T-cell (primary cell): ENCODE measurements at regions not wholly inside any gene's neighbourhood (a gene's known extent, or its start where the extent isn't known, plus 50 kb on each side); places are given as distances from the start of the nearest gene placed in this dataset.

ENCODE experiments used
- ATAC-seq, 4 experiments: fragments of 200-7000 bp in 3 of 4; fragments of 150-1000 bp in 1 of 4; cut with Tn5 transposase; replicated peaks in 1 of 4; 1 replicate in 3 of 4; 2 replicates in 1 of 4; pipeline ENCODE4 v1.10.0; 2021; ENCODE audit warnings: moderate library complexity in 3 of 4, mild to moderate bottlenecking in 2 of 4, moderate number of reproducible peaks in 1 of 4
- CTCF ChIA-PET, 2 donors: fragments of 300-600 bp; sonication (Branson Sonifier 250); formaldehyde crosslinking; loops; one replicate each; lab custom pipeline; 2022; ENCODE audit warnings: antibody characterized with exemption in 2 of 2; lab: Charles Lee
- POLR2A ChIA-PET, 2 donors: fragments of 300-600 bp; sonication (Branson Sonifier 250); formaldehyde crosslinking; loops; one replicate each; lab custom pipeline; 2022; ENCODE audit warnings: antibody characterized with exemption in 2 of 2; lab: Charles Lee
- DNase-seq, 35 experiments: peaks; one replicate each; pipeline versions ENCODE4 v3.0.0 to v3.0.0-alpha.2; 2013 to 2023
- H3K27ac ChIP-seq: one replicate; pipeline ENCODE4 v1.5.1; 2013; ENCODE audit warnings: low read length
- H3K27me3 ChIP-seq, 2 experiments: replicated peaks in 1 of 2; 1 replicate in 1 of 2; 2 replicates in 1 of 2; pipeline versions ENCODE4 v1.6.1 to v1.7.0; 2013; ENCODE audit warnings: low read length in 1 of 2, mixed read lengths in 1 of 2; ENCODE audit not compliant: control insufficient read depth in 2 of 2, insufficient read depth in 2 of 2; ENCODE audit errors: extremely low read depth in 1 of 2
- H3K36me3 ChIP-seq, 2 donors: 1 replicate in 1 of 2; 2 replicates in 1 of 2; pipeline versions ENCODE4 v1.6.1 to v1.7.0; 2013; ENCODE audit warnings: low read length in 1 of 2; ENCODE audit not compliant: control insufficient read depth in 2 of 2, insufficient read depth in 1 of 2; ENCODE audit errors: extremely low read depth in 1 of 2
- H3K4me1 ChIP-seq, 2 experiments: 1 replicate in 1 of 2; 2 replicates in 1 of 2; pipeline versions ENCODE4 v1.6.1 to v1.7.0; 2013; ENCODE audit warnings: low read length in 2 of 2, mixed read lengths in 1 of 2; ENCODE audit not compliant: insufficient read depth in 2 of 2, control insufficient read depth in 1 of 2; ENCODE audit errors: extremely low read depth in 1 of 2
- H3K4me3 ChIP-seq, 2 donors: 1 replicate in 1 of 2; 2 replicates in 1 of 2; pipeline versions ENCODE4 v1.5.1 to v1.7.0; 2013; ENCODE audit warnings: mild to moderate bottlenecking in 2 of 2, low read length in 1 of 2, moderate library complexity in 1 of 2; ENCODE audit not compliant: control insufficient read depth in 1 of 2; ENCODE audit errors: extremely low read depth in 1 of 2
- H3K9me3 ChIP-seq: 2 replicates; pipeline ENCODE4 v1.7.0; 2013
- H3K27ac Mint-ChIP-seq, 2 donors: one replicate each; pipeline ENCODE4 v1.8.0; 2020 to 2021; ENCODE audit warnings: mild to moderate bottlenecking in 2 of 2, mixed read lengths in 2 of 2
- H3K27me3 Mint-ChIP-seq, 2 donors: one replicate each; pipeline ENCODE4 v1.8.0; 2021 to 2022; ENCODE audit warnings: mixed read lengths in 2 of 2
- H3K36me3 Mint-ChIP-seq: one replicate; pipeline ENCODE4 v1.8.0; 2021; ENCODE audit warnings: mixed read lengths
- H3K4me1 Mint-ChIP-seq, 3 donors: one replicate each; pipeline ENCODE4 v1.8.0; 2020 to 2022; ENCODE audit warnings: mixed read lengths in 3 of 3, mild to moderate bottlenecking in 1 of 3
- H3K4me3 Mint-ChIP-seq, 3 donors: one replicate each; pipeline ENCODE4 v1.8.0; 2020 to 2022; ENCODE audit warnings: mild to moderate bottlenecking in 3 of 3, mixed read lengths in 3 of 3, moderate library complexity in 3 of 3
- H3K9me3 Mint-ChIP-seq, 3 donors: one replicate each; pipeline ENCODE4 v1.8.0; 2020 to 2022; ENCODE audit warnings: mixed read lengths in 3 of 3
- WGBS: methylation state at CpG from one replicate; pipeline ENCODE4 v1.1.5; 2013; ENCODE audit warnings: missing lambda C conversion rate; ENCODE audit not compliant: insufficient coverage; 5-methylcytosine and 5-hydroxymethylcytosine counted together

DNA sequence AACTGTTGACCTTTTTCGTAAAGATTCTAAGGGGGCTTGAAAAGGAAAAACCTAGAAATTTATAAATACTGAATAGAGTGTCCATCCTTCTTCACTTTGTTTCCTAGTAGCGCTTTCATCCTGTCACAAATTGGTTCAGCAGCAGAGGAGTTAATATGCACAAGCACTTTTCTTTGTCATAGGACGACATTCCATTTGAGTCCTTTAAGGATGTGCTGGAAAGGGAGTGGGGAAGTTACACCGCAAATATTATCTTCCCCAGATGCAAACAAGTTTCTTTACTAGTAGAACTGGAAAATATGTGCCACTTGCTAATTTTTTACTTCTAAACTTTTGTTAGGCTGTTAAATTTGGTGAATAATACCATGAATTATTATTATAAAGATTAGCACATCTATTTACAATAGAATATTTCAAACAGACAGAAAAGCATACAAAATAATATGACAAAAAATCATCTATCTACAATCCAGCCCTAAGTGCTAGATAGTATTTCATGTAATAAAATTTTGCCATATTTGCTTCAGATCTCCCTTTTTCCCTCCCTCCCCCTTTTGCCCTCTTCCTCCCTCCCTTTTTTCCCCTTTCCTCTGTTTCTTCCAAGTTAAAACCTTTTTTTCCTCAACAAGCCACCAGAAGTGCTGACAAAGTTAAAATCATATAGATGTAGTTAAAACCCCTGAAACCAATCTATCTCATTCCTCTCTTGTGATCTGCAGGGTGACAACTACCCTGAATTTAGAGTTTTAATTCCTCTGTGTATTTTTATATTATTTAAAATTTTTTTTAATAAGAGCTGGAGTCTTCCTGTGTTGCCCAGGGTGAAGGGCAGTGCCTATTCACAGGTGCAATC, 50.5 kb upstream of the MAP4K3 start:
- Mint-ChIP-seq H3K4me1 (peaks cover 0 to 5% (median 2%) of the 10 kb centered on the region in 3 donors), H3K36me3 (peaks cover 3% of the 10 kb centered on the region), H3K4me3 (no peak overlapping the region), H3K27me3 (peaks cover 0 to 2% of the 10 kb centered on the region in 2 donors), H3K27ac (no peak overlapping the region), H3K9me3 (peaks cover 0 to 3% (median 0%) of the 10 kb centered on the region in 3 donors)
- WGBS: no CpG with 5 or more reads among the region's 4 CpGs
- H3K9me3 ChIP-seq: no peaks in the 10 kb centered on the region
- ATAC-seq: no peak
- no peak overlapping the region for H3K4me3 ChIP-seq
- peaks cover 0 to 2% of the 10 kb centered on the region in 2 experiments for H3K27me3 ChIP-seq
- no peak for DNase-seq
- H3K27ac ChIP-seq: no peak overlapping the region
- ChIA-PET POLR2A (interaction anchor here (0.6 to 0.7 kb wide), 2 partner anchors 259 to 1298 kb away, joined by 3 to 5 read pairs; no protein-coding TSS in a partner anchor), CTCF (no interaction called here)
- no peaks in the 10 kb centered on the region for H3K36me3 ChIP-seq
- no peaks in the 10 kb centered on the region for H3K4me1 ChIP-seq

DNA sequence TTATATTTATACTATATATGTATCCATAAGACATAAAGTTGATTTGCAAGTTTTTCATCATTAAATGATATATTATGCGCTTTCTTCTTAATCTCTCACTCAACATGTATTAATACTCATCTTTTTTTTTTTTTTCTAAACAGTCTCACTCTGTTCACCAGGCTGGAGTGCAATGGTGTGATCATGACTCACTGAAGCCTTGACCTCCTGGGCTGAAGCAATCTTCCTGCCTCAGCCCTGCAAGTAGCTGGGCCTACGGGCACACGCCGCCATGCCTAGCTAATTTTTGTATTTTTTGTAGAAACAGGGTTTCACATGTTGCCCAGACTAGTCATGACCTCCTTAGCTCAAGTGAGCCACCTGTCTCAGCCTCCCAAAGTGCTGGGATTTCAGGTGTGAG, 51.4 kb upstream of the MAP4K3 start:
- DNase-seq: no peak
- H3K27ac ChIP-seq: no peak overlapping the region
- peaks cover 0 to 7% (median 2%) of the 10 kb centered on the region in 3 donors for H3K4me1 Mint-ChIP-seq
- H3K36me3 Mint-ChIP-seq: peaks cover 3% of the 10 kb centered on the region
- H3K9me3 ChIP-seq: no peaks in the 10 kb centered on the region
- ATAC-seq: no peak
- H3K4me3 ChIP-seq: no peak overlapping the region
- H3K27me3 Mint-ChIP-seq: peaks cover 0 to 2% of the 10 kb centered on the region in 2 donors
- peaks cover 0 to 2% of the 10 kb centered on the region in 2 experiments for H3K27me3 ChIP-seq
- POLR2A ChIA-PET: interaction anchor here in 1 of 2 donors (0.6 kb wide), 1 partner anchor 258 kb away, joined by 5 read pairs; no protein-coding TSS in a partner anchor
- peaks cover 0 to 3% (median 0%) of the 10 kb centered on the region in 3 donors for H3K9me3 Mint-ChIP-seq
- 93% methylated on average over 3 of the region's 4 CpGs for WGBS
- CTCF ChIA-PET: no interaction called here
- no peak overlapping the region for H3K27ac Mint-ChIP-seq
- no peak overlapping the region for H3K4me3 Mint-ChIP-seq
- no peaks in the 10 kb centered on the region for H3K4me1 ChIP-seq
- no peaks in the 10 kb centered on the region for H3K36me3 ChIP-seq

DNA sequence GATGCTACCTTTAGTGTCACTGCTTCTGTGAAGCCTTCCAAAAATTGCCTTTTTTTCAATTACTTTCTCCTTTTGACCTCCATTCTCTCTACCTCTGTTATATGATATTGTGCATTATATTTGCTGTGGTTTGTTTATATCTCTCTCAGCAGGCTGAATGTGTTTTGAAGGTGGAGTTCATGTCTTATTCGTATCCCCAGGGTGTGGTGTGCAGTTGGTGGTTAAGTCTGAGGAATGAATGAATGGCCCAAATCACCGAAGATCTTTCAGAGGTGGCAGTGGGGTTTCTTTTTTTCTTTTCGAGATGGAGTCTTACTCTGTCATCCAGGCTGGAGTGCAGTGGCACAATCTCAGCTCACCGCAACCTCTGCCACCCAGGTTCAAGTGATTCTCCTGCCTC, 53.5 kb upstream of the MAP4K3 start:
- Mint-ChIP-seq H3K4me1 (peaks cover 0 to 10% (median 2%) of the 10 kb centered on the region in 3 donors), H3K36me3 (peaks cover 3% of the 10 kb centered on the region), H3K27ac (no peak overlapping the region), H3K4me3 (no peak overlapping the region), H3K9me3 (peaks cover 0 to 3% (median 0%) of the 10 kb centered on the region in 3 donors), H3K27me3 (peaks cover 0 to 2% of the 10 kb centered on the region in 2 donors)
- no peaks in the 10 kb centered on the region for H3K36me3 ChIP-seq
- ATAC-seq (no peak), DNase-seq (no peak)
- WGBS: no CpG with 5 or more reads among the region's 4 CpGs
- no peak overlapping the region for H3K27ac ChIP-seq
- peaks cover 0 to 2% of the 10 kb centered on the region in 2 experiments for H3K27me3 ChIP-seq
- no peaks in the 10 kb centered on the region for H3K4me1 ChIP-seq
- H3K4me3 ChIP-seq: no peak overlapping the region
- ChIA-PET POLR2A (no interaction called here), CTCF (no interaction called here)
- H3K9me3 ChIP-seq: no peaks in the 10 kb centered on the region

DNA sequence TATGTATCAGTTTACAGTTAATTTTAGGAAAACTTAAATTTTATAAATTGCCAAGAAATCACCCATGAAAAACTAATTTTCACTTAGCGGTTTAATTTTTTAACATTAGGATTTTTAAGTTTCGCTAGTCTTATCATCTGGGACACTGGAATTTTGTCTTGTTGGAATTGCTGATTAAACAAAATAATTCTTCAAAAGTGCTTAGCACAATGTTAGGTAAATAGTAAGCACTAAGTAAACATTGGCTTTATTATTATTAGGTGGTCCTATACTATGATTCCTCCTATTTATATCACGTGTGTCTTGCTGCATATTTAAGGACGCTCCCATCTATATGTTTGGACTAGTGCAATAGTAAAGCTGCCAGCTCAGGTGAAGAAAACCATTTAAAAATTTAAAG, 54.6 kb upstream of the MAP4K3 start:
- no peaks in the 10 kb centered on the region for H3K4me1 ChIP-seq
- H3K27me3 ChIP-seq: peaks cover 0 to 2% of the 10 kb centered on the region in 2 experiments
- Mint-ChIP-seq H3K4me1 (peaks cover 0 to 10% (median 2%) of the 10 kb centered on the region in 3 donors), H3K9me3 (no peaks in the 10 kb centered on the region), H3K27ac (no peak overlapping the region), H3K4me3 (no peak overlapping the region), H3K36me3 (peaks cover 3% of the 10 kb centered on the region), H3K27me3 (no peaks in the 10 kb centered on the region)
- H3K4me3 ChIP-seq: no peak overlapping the region
- WGBS: no CpG with 5 or more reads among the region's 4 CpGs
- ChIA-PET CTCF (no interaction called here), POLR2A (no interaction called here)
- H3K27ac ChIP-seq: no peak overlapping the region
- H3K36me3 ChIP-seq: no peaks in the 10 kb centered on the region
- no peak for ATAC-seq
- no peaks in the 10 kb centered on the region for H3K9me3 ChIP-seq
- no peak for DNase-seq

DNA sequence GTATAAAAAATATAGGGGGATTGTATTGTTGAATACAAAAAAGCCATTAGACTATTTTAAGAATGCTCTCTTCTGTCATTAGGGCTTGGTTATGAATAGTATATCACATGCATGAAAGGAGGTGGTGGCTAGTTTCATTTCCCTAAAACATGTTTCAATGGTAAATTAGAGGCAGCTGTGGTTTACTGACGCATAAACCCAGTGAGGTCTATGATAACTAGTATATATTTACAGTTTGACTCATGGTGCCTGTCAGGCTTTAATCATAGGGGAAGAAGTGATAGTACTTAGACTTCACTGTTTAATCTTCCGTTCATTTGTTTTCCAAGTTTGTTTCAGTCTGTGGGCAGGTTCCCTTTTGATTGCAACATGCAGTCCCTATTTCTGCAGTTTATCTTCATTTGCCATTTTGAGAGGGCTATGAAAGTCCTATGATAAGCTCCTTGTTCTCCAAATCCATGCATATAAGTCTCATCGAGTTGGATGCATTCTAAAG, 55.1 kb upstream of the MAP4K3 start:
- ChIA-PET CTCF (interaction anchor here in 1 of 2 donors (0.7 kb wide), 1 partner anchor 21 kb away, joined by 3 read pairs; no protein-coding TSS in a partner anchor), POLR2A (no interaction called here)
- no peaks in the 10 kb centered on the region for H3K27me3 Mint-ChIP-seq
- Histone ChIP-seq H3K4me3 (no peak overlapping the region), H3K27ac (no peak overlapping the region), H3K9me3 (no peaks in the 10 kb centered on the region), H3K36me3 (no peaks in the 10 kb centered on the region), H3K4me1 (no peaks in the 10 kb centered on the region), H3K27me3 (peaks cover 0 to 2% of the 10 kb centered on the region in 2 experiments)
- H3K36me3 Mint-ChIP-seq: peaks cover 3% of the 10 kb centered on the region
- no CpG with 5 or more reads among the region's 3 CpGs for WGBS
- H3K27ac Mint-ChIP-seq: no peak overlapping the region
- no peaks in the 10 kb centered on the region for H3K9me3 Mint-ChIP-seq
- DNase-seq (peak in 2 of 35 experiments; percentile 2 to 8), ATAC-seq (peak in 1 of 4 experiments; percentile 42)
- H3K4me1 Mint-ChIP-seq: peaks cover 0 to 10% (median 2%) of the 10 kb centered on the region in 3 donors
- no peak overlapping the region for H3K4me3 Mint-ChIP-seq

DNA sequence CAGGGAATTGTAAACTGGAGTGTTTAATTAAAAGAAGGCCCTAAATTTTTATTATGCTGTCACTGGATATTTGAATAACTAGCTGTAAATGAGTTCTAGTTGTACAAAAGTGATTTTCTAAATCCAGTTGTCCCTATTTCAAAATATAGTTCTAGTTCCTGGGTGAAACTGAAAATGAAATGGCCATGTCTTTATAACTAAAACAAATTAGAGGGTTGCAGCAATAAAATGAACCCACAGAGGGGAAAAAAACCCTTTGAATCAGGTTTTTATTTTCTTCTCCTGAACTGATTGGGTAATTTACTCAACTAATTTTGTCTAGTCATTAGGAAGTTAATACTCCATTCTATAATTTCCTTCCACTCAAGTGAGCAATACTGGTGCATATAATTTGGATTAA, 55.6 kb upstream of the MAP4K3 start:
- Histone ChIP-seq H3K9me3 (no peaks in the 10 kb centered on the region), H3K27me3 (peaks cover 0 to 2% of the 10 kb centered on the region in 2 experiments), H3K36me3 (no peaks in the 10 kb centered on the region), H3K27ac (no peak overlapping the region), H3K4me3 (no peak overlapping the region), H3K4me1 (no peaks in the 10 kb centered on the region)
- Mint-ChIP-seq H3K4me3 (no peak overlapping the region), H3K9me3 (no peaks in the 10 kb centered on the region), H3K4me1 (peaks cover 0 to 10% (median 2%) of the 10 kb centered on the region in 3 donors), H3K36me3 (peaks cover 3% of the 10 kb centered on the region), H3K27me3 (no peaks in the 10 kb centered on the region), H3K27ac (no peak overlapping the region)
- DNase-seq (no peak), ATAC-seq (no peak)
- ChIA-PET POLR2A (no interaction called here), CTCF (interaction anchor here in 1 of 2 donors (0.7 kb wide), 1 partner anchor 20 kb away, joined by 3 read pairs; no protein-coding TSS in a partner anchor)
